NCI-H2107 treated with DMSO at 0.1 percent for 48 hours (cell line): ENCODE measurements at regions not wholly inside any gene's neighbourhood (a gene's known extent, or its start where the extent isn't known, plus 50 kb on each side); places are given as distances from the start of the nearest gene placed in this dataset.

Experiments used
- DNase-seq: peaks from one replicate; lab custom pipeline; 2025; ENCODE audit not compliant: unreplicated experiment; lab: John Stamatoyannopoulos, UW

DNA sequence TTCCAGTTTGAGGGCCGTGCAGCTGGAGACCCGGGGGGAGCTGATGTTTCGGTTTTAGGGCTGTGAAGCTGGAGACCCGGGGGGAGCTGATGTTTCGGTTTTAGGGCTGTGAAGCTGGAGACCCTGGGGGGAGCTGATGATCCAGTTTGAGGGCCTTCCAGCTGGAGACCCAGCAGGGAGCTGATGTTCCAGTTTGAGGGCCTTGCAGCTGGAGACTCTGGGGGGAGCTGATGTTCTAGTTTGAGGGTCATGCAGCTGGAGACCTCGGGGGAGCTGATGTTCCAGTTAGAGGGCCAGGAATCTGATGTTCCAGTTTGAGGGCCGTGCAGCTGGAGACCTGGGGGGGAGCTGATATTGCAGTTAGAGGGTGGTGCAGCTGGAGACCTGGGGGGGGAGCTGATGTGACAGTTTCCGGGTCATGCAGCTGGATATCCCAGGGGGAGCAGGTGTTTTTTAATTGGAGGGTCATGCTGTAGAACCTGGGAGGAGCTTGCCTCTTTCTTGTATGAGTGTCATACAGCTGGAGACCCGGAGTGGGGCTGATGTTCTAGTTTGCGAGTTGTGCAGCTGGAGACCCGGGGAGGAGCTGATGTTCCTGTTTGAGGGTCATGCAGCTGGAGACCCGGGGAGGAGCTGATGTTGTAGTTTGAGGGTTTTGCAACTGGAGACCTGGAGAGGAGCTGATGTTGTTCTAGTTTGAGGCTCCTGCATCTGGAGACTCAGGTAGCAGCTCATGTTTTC is 153.2 kb downstream of the RTP5 start:
- no peak for DNase-seq

- DNase-seq, result no peak
Measured at GRCh38 chr2:242024751-242025355, 155.3 kb downstream of the RTP5 start.

DNA sequence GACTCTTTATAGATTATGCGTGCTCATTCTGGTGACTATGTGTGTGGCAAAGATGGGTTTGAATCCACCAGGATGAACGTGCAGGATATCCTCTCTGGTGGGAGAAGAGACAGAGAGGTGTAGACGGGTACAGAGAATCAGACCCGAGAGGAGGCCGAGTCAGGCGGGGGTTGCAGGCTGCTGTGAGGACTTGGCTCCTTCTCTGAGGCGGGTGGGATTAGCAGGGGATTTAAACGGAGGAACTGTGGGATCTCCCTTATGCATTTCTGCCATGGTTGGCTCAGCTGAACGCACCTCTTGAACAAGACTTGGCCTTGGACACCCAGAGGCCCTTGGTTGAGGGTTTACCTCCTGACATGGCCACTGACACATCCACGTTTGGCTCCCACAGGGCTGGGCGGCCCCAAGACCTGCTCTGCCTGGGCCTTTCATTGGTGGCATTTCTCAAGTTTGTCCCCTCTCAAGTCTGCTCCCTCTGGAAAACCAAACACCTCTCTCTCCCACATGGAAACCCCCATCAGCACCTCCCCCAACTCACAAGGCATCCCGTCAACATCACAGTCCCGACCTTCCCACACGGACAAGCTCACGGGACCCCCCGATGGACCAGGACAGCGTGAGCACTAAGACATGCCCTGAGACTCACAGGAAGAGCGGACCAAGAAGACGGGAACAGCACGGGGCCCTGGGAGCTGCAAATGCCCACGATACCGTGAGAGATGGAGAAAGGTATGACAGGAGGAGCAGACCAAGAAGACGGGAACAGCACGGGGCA is 158.3 kb downstream of the RTP5 start:
- no peak for DNase-seq

- no peak for DNase-seq
Measured at GRCh38 chr2:242029422-242030225, 160.1 kb downstream of the RTP5 start.

DNA sequence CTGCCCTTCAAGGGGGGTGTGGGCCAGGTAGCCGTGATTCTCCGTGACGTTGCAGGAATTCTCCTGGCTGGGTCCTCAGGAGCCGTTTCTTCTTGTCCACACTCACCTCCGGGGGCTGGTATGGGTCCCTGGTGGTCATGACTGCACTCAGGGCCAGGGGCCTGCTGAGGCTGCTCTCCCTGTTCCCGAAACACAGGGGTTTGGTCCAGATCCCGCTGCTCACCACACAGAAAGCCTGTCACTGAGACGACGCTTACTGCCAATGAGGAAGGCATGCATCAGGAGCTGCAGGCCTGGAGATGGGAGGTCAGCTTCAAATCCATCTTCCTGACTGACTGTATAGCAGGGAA is 160.7 kb downstream of the RTP5 start:
- no peak for DNase-seq

GRCh38 chr2:242030858-242031257 is 161.3 kb downstream of the RTP5 start:
- DNase-seq, result no peak

GRCh38 chr2:242031481-242032019 is 162.0 kb downstream of the RTP5 start:
- DNase-seq, result no peak

DNA sequence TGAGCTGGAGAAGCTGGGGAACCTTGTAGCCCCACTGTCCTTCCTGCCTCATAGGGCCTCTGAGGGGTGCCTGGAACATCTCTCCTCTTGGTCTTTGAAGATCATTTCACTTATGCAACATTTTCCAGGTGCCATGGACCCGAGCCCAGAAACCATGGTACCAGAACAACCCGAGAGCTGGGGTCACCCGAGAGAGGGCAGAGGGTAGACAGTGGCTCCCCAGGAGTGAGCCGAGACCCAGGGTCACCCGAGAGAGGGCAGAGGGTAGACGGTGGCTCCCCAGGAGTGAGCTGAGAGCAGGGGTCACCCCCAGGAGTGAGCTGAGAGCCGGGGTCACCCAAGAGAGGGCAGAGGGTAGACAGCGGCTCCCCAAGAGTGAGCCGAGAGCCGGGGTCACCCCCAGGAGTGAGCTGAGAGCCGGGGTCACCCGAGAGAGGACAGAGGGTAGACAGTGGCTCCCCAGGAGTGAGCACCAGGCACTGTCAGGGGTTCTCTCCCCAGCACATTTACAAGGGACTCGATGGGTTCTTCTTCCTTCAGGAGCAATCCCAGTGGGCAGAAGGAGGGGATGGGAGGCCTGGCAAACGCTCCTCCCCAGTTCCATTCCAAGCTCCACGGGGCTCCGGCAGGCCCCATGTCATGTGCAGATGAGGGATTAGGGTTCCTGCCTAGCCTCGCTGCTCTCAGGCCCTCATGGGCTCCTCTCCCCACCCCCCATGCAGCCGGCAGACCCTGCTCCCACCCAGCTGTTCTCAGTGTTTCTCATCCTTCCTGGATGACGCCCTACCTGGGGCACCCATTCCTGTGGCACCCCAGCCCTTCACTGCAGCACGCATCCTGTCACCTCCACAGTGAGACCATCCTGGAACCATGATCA is 163.5 kb downstream of the RTP5 start:
- no peak for DNase-seq

DNA sequence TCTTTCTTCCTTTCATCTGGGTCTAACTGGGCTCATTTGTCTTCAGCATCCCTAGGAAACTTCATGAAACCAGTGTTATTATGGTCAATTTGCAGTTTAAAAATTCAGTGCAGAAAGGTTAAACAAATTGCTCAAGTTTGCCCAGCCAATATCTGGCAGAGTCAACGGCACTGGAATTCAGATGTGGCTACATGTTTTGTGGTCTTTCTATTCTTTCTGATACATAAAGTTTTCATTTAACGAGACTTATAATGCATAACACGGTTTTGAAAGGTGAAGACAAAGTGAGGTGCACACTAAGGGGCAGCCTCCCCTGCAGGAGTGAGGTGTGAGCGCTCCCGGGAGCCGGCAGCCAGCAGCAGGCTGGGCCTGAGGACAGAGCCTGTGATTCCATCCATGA is 164.6 kb downstream of the RTP5 start:
- DNase-seq, result no peak

- no peak for DNase-seq
Measured at GRCh38 chr2:242034996-242035814, 165.7 kb downstream of the RTP5 start.

- peak; percentile 17 for DNase-seq
Measured at GRCh38 chr2:242035858-242036652, 166.5 kb downstream of the RTP5 start.

DNA sequence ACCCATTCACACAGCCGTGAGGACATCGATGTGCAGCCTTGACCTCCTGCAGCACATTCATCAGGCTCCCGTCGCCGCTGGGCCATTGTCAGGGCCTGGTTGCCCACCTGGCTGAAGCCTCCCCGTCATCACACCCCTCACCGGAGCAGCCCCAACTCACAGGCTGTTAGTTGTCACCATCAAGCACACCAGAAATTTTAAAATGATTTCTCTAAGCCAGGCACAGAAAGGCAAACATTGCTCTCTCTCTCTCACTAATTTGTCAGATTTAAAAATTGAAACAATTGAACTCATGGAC is 167.1 kb downstream of the RTP5 start:
- DNase-seq, result no peak

DNA sequence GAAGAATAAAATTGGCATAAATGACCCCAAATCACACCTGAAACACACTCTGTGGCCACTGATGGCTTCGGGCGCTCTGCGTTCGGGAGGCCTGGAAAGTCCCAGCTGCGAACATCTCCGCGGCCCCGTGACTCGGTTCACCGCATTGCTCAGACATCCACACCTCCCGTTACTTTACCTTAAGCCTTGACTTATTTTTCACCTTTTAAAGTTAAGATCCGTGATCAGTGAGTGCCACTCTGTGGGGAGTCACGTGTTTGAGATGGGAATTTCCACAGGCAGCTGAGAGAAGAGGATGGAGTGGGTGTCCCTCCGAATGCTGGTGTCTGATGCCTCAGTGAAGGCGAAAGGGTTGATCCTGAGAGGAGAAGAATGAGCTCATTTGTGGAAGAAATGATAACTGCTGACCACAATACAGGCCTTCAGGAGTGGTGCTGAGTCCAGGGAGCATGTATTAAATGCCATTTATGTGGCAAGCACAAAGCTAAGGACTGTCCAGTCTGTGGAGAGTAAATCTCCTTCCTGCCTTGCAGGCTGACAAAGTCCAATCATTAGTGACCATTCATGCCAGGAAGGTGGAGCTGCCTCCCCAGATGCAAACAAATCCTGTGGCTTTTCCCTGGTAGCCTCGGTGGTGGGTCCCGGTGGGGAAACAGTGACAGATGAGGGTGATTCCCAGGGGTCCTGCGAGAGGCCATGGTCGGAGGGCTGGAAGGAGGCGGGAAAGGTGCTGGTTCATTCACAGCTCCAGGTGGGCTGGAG is 168.8 kb downstream of the RTP5 start:
- DNase-seq, result no peak

DNA sequence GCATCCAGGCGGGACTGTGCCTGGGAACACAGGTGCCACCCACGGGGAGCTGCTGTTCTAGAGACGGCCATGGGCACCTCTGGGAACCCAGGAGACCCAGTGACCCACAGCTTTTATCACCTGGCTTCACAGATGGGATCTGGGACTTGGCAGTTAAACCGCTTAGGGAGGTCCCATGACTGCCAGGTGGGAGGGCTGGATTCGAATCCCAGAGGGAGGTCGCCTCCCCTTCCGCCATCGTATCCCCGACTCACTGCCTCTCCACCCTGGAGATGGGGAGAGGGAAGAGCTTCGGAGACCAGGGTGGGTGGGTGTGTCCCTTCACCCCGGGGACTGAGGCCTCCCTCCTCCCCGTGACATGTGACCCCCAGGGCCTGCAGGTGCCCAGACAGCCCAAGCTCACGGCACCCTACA is 169.4 kb downstream of the RTP5 start:
- DNase-seq, result no peak

DNA sequence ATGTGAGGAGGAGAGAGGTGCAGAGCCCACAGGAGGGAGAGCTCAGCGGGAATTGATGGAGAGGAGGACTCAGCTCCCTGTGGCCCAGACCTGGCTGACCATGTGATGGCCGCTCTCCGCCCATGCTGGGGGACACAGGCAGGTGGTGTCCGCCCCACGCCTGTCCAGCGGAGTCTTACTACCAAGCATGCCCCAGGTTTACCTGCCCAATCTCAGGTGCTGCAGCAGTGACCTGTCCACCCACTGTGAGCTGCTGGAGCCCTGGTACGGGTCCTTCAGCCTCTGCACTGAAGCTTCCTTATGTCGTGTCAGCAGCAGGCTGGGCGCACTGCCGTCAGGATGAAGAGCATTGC is 170.8 kb downstream of the RTP5 start:
- no peak for DNase-seq

DNA sequence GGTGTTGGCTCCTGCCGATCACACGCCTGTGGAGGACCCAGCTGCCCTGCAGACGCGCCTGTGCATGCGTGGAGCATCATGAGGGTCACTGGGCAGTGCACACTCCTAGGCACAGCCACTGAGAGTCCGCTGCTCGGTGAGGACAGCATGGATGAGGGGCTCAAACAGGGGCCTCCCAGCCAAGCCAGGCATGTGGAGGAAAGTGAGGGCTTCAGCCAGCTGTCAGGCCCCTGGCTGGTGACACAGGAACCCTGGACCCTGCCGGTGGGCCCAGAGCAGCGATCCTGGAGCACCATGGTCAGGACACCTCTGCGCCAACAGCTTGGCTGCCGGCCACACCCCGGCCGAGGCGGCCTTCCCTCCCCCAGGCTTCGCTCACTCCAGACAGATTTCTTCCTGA is 171.2 kb downstream of the RTP5 start:
- DNase-seq, result no peak

DNA sequence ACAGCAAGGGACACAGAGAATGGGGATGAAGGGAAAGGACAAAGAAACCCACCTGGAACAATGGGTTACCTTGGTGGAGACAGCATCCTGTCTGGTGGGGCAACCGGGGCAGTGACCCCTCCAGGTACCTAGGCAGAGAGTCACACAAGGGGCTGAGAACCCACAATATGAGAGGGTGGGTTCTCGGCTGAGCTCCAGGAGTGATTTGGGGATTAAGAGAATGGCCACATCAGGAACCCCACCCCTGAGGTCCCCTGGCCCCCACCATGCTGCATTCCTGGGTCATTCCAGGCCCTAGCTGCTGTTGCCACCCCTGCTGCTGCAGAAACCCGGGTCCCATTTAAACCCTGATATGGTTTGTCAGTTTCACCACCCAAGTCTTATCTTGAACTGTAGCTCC is 172.3 kb downstream of the RTP5 start:
- no peak for DNase-seq
